BE2C (cell line): ENCODE measurements at regions not wholly inside any gene's neighbourhood (a gene's known extent, or its start where the extent isn't known, plus 50 kb on each side); places are given as distances from the start of the nearest gene placed in this dataset.

Source experiments
- DNase-seq: peaks from one replicate; pipeline ENCODE4 v3.0.0-alpha.2; 2020
- H3K27me3 ChIP-seq: fragments of 250-450 bp; sonication (Bioruptor Pico); 2 replicates; pipeline ENCODE4 v1.5.1; 2020; ENCODE audit warnings: mild to moderate bottlenecking
- H3K36me3 ChIP-seq: fragments of 250-450 bp; sonication (Bioruptor Pico); 2 replicates; pipeline ENCODE4 v1.5.1; 2020; ENCODE audit warnings: mild to moderate bottlenecking
- H3K4me1 ChIP-seq: fragments of 250-450 bp; sonication (Bioruptor Pico); 2 replicates; pipeline ENCODE4 v1.5.1; 2020
- H3K4me3 ChIP-seq: 2 replicates; pipeline ENCODE4 v1.5.1; 2011; ENCODE audit warnings: low read depth, low read length
- H3K9me3 ChIP-seq: fragments of 250-450 bp; sonication (Bioruptor Pico); 2 replicates; pipeline ENCODE4 v1.5.1; 2020
- TF ChIP-seq, protein P1 (sequence below): IDR thresholded peaks from 2 replicates; pipeline ENCODE4 v1.5.1; 2012; ENCODE audit warnings: mild to moderate bottlenecking, low read depth, low read length

DNA sequence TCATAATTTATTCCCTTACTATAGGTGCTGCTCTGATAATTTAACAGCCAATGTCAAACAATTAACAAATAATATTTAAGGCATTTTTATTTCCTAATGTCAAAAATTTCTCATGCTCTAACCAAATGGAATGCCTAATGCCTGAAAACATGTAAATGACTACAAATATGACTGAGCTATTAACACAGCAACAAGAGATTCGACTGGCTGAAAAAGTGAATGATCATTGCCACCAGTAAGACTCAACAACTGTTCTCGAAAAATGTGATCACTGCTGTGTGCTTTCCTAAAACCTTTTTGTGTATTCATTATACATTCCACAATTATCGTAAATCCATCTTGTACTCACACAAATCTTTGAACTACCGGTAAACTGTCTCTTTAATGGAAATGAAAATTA lies 118.7 kb downstream of the NPY start:
- no peaks in the 10 kb centered on the region for H3K36me3 ChIP-seq
- peaks cover 4% of the 10 kb centered on the region; the same call in 1 of the 2 replicates for H3K27me3 ChIP-seq
- H3K4me1 ChIP-seq = no peaks in the 10 kb centered on the region
- TF ChIP-seq, protein P1, sequence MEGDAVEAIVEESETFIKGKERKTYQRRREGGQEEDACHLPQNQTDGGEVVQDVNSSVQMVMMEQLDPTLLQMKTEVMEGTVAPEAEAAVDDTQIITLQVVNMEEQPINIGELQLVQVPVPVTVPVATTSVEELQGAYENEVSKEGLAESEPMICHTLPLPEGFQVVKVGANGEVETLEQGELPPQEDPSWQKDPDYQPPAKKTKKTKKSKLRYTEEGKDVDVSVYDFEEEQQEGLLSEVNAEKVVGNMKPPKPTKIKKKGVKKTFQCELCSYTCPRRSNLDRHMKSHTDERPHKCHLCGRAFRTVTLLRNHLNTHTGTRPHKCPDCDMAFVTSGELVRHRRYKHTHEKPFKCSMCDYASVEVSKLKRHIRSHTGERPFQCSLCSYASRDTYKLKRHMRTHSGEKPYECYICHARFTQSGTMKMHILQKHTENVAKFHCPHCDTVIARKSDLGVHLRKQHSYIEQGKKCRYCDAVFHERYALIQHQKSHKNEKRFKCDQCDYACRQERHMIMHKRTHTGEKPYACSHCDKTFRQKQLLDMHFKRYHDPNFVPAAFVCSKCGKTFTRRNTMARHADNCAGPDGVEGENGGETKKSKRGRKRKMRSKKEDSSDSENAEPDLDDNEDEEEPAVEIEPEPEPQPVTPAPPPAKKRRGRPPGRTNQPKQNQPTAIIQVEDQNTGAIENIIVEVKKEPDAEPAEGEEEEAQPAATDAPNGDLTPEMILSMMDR = no peak
- no peak overlapping the region for H3K4me3 ChIP-seq
- no peak for DNase-seq
- H3K9me3 ChIP-seq = no peaks in the 10 kb centered on the region

DNA sequence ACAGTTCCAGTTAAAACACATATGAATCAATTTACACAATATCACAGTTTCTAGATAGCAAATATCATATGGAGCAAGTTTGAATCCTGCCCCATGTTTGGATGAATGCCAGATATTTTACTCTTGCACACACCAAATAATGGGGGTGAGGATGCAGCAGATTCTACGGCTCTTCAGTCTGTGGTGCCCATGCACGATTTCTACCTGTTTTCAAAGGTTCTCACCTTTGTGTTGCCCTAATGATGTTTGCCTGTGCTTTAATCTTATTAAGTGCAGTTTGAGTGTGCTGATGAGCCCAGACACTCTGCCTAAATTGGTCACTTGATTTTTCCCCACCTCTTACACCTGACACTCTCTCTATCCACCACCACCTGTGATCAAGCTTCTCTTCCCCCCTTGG lies 119.6 kb downstream of the NPY start:
- TF ChIP-seq, protein P1 = no peak

DNA sequence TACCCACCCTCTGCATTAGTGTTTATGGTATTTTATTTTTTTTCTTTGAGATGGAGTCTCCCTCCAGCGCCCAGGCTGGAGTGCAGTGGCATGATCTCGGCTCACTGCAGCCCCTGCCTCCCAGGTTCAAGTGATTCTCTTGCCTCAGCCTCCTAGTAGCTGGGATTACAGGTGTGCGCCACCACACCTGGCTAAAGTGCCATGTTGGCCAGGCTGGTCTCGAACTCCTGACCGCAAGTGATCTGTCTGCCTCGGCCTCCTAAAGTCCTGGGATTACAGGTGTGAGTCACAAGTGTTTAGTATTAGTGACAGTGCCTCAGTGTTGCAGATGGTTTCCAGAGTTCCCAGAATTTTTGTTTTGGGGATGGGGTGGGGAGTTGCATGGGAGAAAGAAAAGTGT lies 120.3 kb downstream of the NPY start:
- H3K4me1 ChIP-seq = no peaks in the 10 kb centered on the region
- H3K36me3 ChIP-seq = no peaks in the 10 kb centered on the region
- H3K27me3 ChIP-seq = peaks cover 4% of the 10 kb centered on the region; the same call in 1 of the 2 replicates
- TF ChIP-seq, protein P1 = no peak
- no peaks in the 10 kb centered on the region for H3K9me3 ChIP-seq
- H3K4me3 ChIP-seq = no peak overlapping the region
- DNase-seq = no peak

More for the DNA sequence above, 119.6 kb downstream of the NPY start:
- H3K4me1 ChIP-seq = no peaks in the 10 kb centered on the region
- peaks cover 4% of the 10 kb centered on the region; the same call in 1 of the 2 replicates for H3K27me3 ChIP-seq
- H3K9me3 ChIP-seq = no peaks in the 10 kb centered on the region
- DNase-seq = no peak
- H3K4me3 ChIP-seq = no peak overlapping the region
- H3K36me3 ChIP-seq = no peaks in the 10 kb centered on the region

DNA sequence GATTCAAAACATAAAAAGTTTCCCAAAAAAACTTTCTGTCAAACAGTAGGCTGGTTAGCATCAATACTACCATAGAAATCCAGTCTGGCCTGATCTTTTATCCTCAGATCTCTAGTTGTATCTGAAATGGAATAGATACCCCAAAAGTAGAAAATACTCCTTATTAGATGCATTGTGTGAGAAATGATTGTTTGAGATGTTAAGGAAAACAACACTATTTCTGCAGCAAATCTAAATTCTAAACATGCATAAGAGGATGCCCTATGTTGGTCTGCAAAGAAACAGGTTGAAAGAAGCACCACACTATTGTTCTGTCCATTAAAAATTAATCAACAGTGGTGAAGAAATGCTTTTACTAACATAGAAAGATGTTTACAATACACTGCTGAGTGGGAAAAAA lies 121.0 kb downstream of the NPY start:
- no peaks in the 10 kb centered on the region for H3K36me3 ChIP-seq
- TF ChIP-seq, protein P1 = no peak
- DNase-seq = no peak
- H3K27me3 ChIP-seq = peaks cover 4% of the 10 kb centered on the region; the same call in 1 of the 2 replicates
- no peak overlapping the region for H3K4me3 ChIP-seq
- H3K9me3 ChIP-seq = no peaks in the 10 kb centered on the region
- no peaks in the 10 kb centered on the region for H3K4me1 ChIP-seq

DNA sequence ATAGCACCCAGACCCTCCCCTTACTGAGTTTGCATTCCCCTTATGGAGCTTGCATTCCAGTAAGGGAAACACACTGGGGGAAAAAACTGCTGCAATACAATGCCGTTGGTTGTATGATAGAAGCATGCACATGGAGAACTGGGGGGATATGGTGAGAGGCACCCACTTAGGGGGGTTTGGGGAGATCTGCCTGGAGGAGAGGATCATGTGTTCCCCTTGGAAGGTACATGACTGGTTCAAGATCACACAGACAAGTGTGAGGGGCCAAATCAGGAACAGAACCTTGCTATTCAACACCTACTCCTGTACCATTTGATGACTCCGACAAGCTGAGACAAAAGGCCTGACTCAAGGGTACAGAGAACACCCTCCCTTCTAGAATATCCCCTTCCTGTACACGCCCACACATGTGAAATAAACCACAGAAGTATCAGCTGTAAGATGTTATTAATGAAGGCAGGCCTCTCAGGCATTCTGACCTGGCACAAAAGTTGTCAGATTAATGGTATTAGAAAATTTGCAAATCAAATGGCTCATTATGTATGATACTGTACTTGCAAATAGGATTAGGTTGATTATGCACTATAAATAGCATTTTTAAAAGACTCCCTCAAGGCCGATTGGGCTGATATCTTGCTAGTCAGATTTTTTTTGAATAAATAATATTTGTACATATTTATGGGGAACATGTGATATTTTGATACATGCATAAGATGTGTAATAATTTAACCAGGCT lies 122.2 kb downstream of the NPY start:
- Histone ChIP-seq H3K36me3 (no peaks in the 10 kb centered on the region), H3K4me3 (no peak overlapping the region), H3K4me1 (no peaks in the 10 kb centered on the region), H3K9me3 (no peaks in the 10 kb centered on the region), H3K27me3 (peaks cover 4% of the 10 kb centered on the region; the same call in 1 of the 2 replicates)
- TF ChIP-seq, protein P1 = no peak
- DNase-seq = no peak

DNA sequence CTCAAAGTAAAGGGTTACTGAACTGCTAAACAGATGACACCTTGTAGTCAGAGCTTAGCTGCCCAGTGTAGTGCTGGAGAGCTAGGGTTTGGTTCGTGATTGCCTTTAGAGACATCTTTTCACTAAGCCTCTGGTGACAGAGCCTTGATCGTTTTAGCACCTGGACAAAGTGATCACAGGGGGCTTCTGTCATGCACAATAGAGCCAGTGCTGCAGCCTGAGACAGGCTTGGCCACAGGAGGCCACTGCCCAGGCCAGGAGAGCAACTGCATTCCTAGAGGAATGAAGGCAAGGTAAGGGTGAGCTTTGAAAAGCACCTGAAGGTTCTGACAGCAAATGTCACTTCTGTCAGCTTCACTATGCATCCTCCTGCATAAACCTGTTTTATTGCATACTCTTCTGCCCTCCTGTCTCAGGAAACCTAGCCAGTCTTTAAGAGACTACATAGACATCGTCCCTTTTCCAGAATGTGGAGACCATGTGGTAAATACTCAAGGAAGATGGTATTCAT lies 122.9 kb downstream of the NPY start:
- TF ChIP-seq, protein P1 = no peak
- Histone ChIP-seq H3K27me3 (peaks cover 4% of the 10 kb centered on the region; the same call in 1 of the 2 replicates), H3K4me1 (no peaks in the 10 kb centered on the region), H3K9me3 (no peaks in the 10 kb centered on the region), H3K4me3 (no peak overlapping the region), H3K36me3 (no peaks in the 10 kb centered on the region)
- no peak for DNase-seq
